H1 (cell line): ENCODE measurements at regions not wholly inside any gene's neighbourhood (a gene's known extent, or its start where the extent isn't known, plus 50 kb on each side); places are given as distances from the start of the nearest gene placed in this dataset.
"Not testable (repeated sequence)": the region's sequence is repeated elsewhere in the genome, so short reads cannot be mapped to it uniquely, and the experiment has no call there.

Experiments
- CTCF ChIA-PET: fragments of 300-600 bp; sonication (Branson Sonifier 250); formaldehyde crosslinking; loops from one replicate; lab custom pipeline; 2021; ENCODE audit not compliant: partially characterized antibody; lab: Charles Lee
- POLR2A ChIA-PET: fragments of 300-600 bp; sonication (Branson Sonifier 250); formaldehyde crosslinking; loops from one replicate; lab custom pipeline; 2021; ENCODE audit warnings: inconsistent platforms; ENCODE audit not compliant: partially characterized antibody; lab: Charles Lee
- DNase-seq, 2 experiments: peaks; one replicate each; pipeline versions ENCODE4 v3.0.0 to v3.0.0-alpha.2; 2010 to 2022; ENCODE audit warnings: low spot score in 2 of 2, low read depth in 1 of 2, mixed read lengths in 1 of 2
- FAIRE-seq: peaks from 2 replicates; lab custom pipeline; 2011; peaks lifted over from hg19 to GRCh38; lab: Jason Lieb, UNC
- H2AFZ ChIP-seq: 2 replicates; pipeline ENCODE4 v1.8.1; 2012; ENCODE audit warnings: low read length, inconsistent platforms
- H2AK5ac ChIP-seq: 2 replicates; pipeline ENCODE4 v1.6.1; 2013; ENCODE audit warnings: low read depth, low read length
- H2BK120ac ChIP-seq: replicated peaks from 2 replicates; pipeline ENCODE3; 2013; ENCODE audit warnings: low read depth, low read length, inconsistent platforms
- H2BK12ac ChIP-seq: 2 replicates; pipeline ENCODE4 v1.6.1; 2013; ENCODE audit warnings: low read depth, low read length
- H2BK15ac ChIP-seq: 2 replicates; pipeline ENCODE4 v1.6.1; 2013; ENCODE audit warnings: low read length
- H2BK20ac ChIP-seq: 2 replicates; pipeline ENCODE4 v1.6.1; 2013; ENCODE audit warnings: low read length
- H2BK5ac ChIP-seq: 2 replicates; pipeline ENCODE4 v1.6.1; 2013; ENCODE audit warnings: low read depth, low read length
- H3K14ac ChIP-seq: 2 replicates; pipeline ENCODE4 v1.6.1; 2013; ENCODE audit warnings: inconsistent platforms; ENCODE audit not compliant: insufficient read length
- H3K18ac ChIP-seq: 2 replicates; pipeline ENCODE4 v1.6.1; 2013; ENCODE audit warnings: low read length; ENCODE audit errors: extremely low read depth
- H3K23ac ChIP-seq: 2 replicates; pipeline ENCODE4 v1.6.1; 2013; ENCODE audit warnings: inconsistent platforms; ENCODE audit not compliant: insufficient read length
- H3K23me2 ChIP-seq: 2 replicates; pipeline ENCODE4 v1.6.1; 2013; ENCODE audit warnings: low read depth, low read length
- H3K27ac ChIP-seq: 2 replicates; pipeline ENCODE4 v1.6.1; 2011; ENCODE audit warnings: low read depth, low read length, inconsistent platforms
- H3K27me3 ChIP-seq, 4 experiments: replicated peaks in 1 of 4; 1 replicate in 1 of 4; 2 replicates in 3 of 4; pipeline versions ENCODE4 v1.6.1 to v1.8.1; 2011 to 2013; ENCODE audit warnings: low read length in 3 of 4, mild to moderate bottlenecking in 3 of 4, inconsistent platforms in 2 of 4, mixed read lengths in 2 of 4, moderate library complexity in 1 of 4; ENCODE audit not compliant: control insufficient read depth in 3 of 4, insufficient read depth in 3 of 4; ENCODE audit errors: extremely low read depth in 1 of 4
- H3K36me3 ChIP-seq, 4 experiments: 2 replicates each; pipeline versions ENCODE4 v1.6.1 to v1.8.1; 2011 to 2013; ENCODE audit warnings: mild to moderate bottlenecking in 4 of 4, low read length in 3 of 4, moderate library complexity in 2 of 4, control low read depth in 1 of 4, inconsistent platforms in 1 of 4; ENCODE audit not compliant: insufficient read depth in 4 of 4, control insufficient read depth in 2 of 4
- H3K4ac ChIP-seq: replicated peaks from 2 replicates; pipeline ENCODE3; 2013; ENCODE audit warnings: low read length, low read depth, mixed read lengths, inconsistent platforms; ENCODE audit not compliant: insufficient read length
- H3K4me1 ChIP-seq, 4 experiments: replicated peaks in 1 of 4; 1 replicate in 1 of 4; 2 replicates in 3 of 4; pipeline versions ENCODE4 v1.6.1 to v1.8.1; 2011 to 2013; ENCODE audit warnings: low read length in 3 of 4, inconsistent platforms in 2 of 4, mixed read lengths in 1 of 4; ENCODE audit not compliant: insufficient read depth in 4 of 4, control insufficient read depth in 3 of 4
- H3K4me2 ChIP-seq, 2 experiments: 2 replicates each; pipeline versions ENCODE4 v1.6.1 to v1.8.1; 2011 to 2013; ENCODE audit warnings: low read depth in 2 of 2, low read length in 2 of 2, control low read depth in 1 of 2, inconsistent platforms in 1 of 2, mild to moderate bottlenecking in 1 of 2; ENCODE audit not compliant: insufficient read depth in 1 of 2
- H3K4me3 ChIP-seq, 4 experiments: fragments of 200-600, 300-600 bp in 1 of 4; sonication (generic), shearing (Covaris generic), sonication (Bioruptor Twin) in 1 of 4; 2 replicates each; pipeline versions ENCODE4 v1.5.1 to v1.8.1; 2011 to 2016; ENCODE audit warnings: low read length in 4 of 4, low read depth in 3 of 4, control low read depth in 2 of 4, inconsistent platforms in 2 of 4, mild to moderate bottlenecking in 2 of 4, mixed read lengths in 1 of 4, moderate library complexity in 1 of 4; ENCODE audit not compliant: insufficient read depth in 2 of 4; ENCODE audit errors: extremely low read depth in 1 of 4
- H3K56ac ChIP-seq: replicated peaks from 2 replicates; pipeline ENCODE3; 2013; ENCODE audit warnings: low read depth, mild to moderate bottlenecking, mixed read lengths, low read length, inconsistent platforms; ENCODE audit not compliant: insufficient read length
- H3K79me1 ChIP-seq: 2 replicates; pipeline ENCODE4 v1.6.1; 2013; ENCODE audit warnings: low read depth, low read length, control low read depth
- H3K79me2 ChIP-seq, 2 experiments: 2 replicates each; pipeline versions ENCODE4 v1.6.1 to v1.8.1; 2012 to 2013; ENCODE audit warnings: low read length in 2 of 2, mild to moderate bottlenecking in 2 of 2, inconsistent platforms in 1 of 2; ENCODE audit not compliant: insufficient read depth in 2 of 2, control insufficient read depth in 1 of 2
- H3K9ac ChIP-seq, 4 experiments: replicated peaks in 1 of 4; 1 replicate in 1 of 4; 2 replicates in 3 of 4; pipeline versions ENCODE4 v1.6.1 to v1.8.1; 2011 to 2013; ENCODE audit warnings: low read depth in 3 of 4, low read length in 3 of 4, control low read depth in 2 of 4, mild to moderate bottlenecking in 2 of 4, moderate library complexity in 2 of 4, inconsistent platforms in 1 of 4; ENCODE audit errors: extremely low read depth in 1 of 4
- H3K9me3 ChIP-seq, 2 experiments: 2 replicates each; pipeline versions ENCODE4 v1.6.1 to v1.8.1; 2012 to 2013; ENCODE audit warnings: mild to moderate bottlenecking in 2 of 2, moderate library complexity in 2 of 2, control low read depth in 1 of 2, inconsistent platforms in 1 of 2, low read depth in 1 of 2, low read length in 1 of 2, mixed read lengths in 1 of 2; ENCODE audit not compliant: insufficient read depth in 2 of 2
- H4K20me1 ChIP-seq, 2 experiments: replicated peaks in 1 of 2; 2 replicates each; pipeline versions ENCODE3 to v1.8.1; 2011 to 2013; ENCODE audit warnings: inconsistent platforms in 2 of 2, low read length in 2 of 2, mild to moderate bottlenecking in 1 of 2; ENCODE audit not compliant: insufficient read depth in 2 of 2, control insufficient read depth in 1 of 2
- H4K5ac ChIP-seq: 2 replicates; pipeline ENCODE4 v1.6.1; 2013; ENCODE audit warnings: low read length, low read depth, mixed read lengths, inconsistent platforms; ENCODE audit not compliant: insufficient read length
- H4K8ac ChIP-seq: 2 replicates; pipeline ENCODE4 v1.8.0; 2013; ENCODE audit warnings: mild to moderate bottlenecking, moderate library complexity, low read length, inconsistent platforms; ENCODE audit not compliant: insufficient read depth; ENCODE audit errors: extremely low read depth
- H4K91ac ChIP-seq: replicated peaks from 2 replicates; pipeline ENCODE3; 2013; ENCODE audit warnings: low read length, mixed read lengths, inconsistent platforms; ENCODE audit not compliant: insufficient read length
- WGBS, 2 experiments: shearing (Covaris generic) in 1 of 2; methylation state at CpG; one replicate each; pipeline versions ENCODE4 v1.1.6 to v1.1.7; 2013 to 2015; ENCODE audit warnings: low lambda C conversion rate in 2 of 2, mixed read lengths in 2 of 2, inconsistent platforms in 1 of 2, low coverage in 1 of 2, missing lambda C conversion rate in 1 of 2; ENCODE audit not compliant: insufficient replicate concordance in 2 of 2, insufficient coverage in 1 of 2, insufficient read length in 1 of 2; ENCODE audit errors: extremely low coverage in 1 of 2, missing lambda C conversion rate in 1 of 2; 5-methylcytosine and 5-hydroxymethylcytosine counted together

DNA sequence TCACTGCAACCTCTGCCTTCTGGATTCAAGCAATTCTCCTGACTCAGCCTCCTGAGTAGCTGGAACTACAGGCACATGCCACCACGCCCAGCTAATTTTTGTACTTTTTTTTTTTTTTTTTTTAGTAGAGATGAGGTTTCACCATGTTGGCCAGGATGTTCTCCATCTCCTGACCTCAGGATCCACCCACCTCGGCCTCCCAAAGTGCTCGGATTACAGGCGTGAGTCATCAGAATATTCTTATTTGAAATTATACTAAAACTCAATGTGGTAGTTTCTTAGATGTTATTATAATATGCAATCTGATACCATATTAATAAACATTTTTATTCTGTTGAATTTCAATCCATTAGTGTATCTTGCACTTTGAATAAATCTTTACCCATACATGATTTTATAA lies 322.2 kb downstream of the FLRT2 start:
- H3K23ac ChIP-seq, DNase-seq, H3K27ac ChIP-seq, H3K4me3 ChIP-seq, H2AFZ ChIP-seq, H3K4ac ChIP-seq, H2BK120ac ChIP-seq, H2BK5ac ChIP-seq, H3K27me3 ChIP-seq, H2BK20ac ChIP-seq, H4K5ac ChIP-seq, H3K4me1 ChIP-seq, H3K79me2 ChIP-seq, H2BK15ac ChIP-seq, H4K91ac ChIP-seq, H3K36me3 ChIP-seq, CTCF ChIA-PET, H3K14ac ChIP-seq, H4K20me1 ChIP-seq, H3K4me2 ChIP-seq, H3K23me2 ChIP-seq, H3K9me3 ChIP-seq, H3K56ac ChIP-seq, FAIRE-seq, H2BK12ac ChIP-seq, H3K9ac ChIP-seq, H3K18ac ChIP-seq, H2AK5ac ChIP-seq, POLR2A ChIA-PET, H3K79me1 ChIP-seq, H4K8ac ChIP-seq: not testable (repeated sequence)
- WGBS, 2 experiments, result 100% methylated on average over 3 of the region's 4 CpGs; no CpG with 5 or more reads in 1 of the 2 experiments

DNA sequence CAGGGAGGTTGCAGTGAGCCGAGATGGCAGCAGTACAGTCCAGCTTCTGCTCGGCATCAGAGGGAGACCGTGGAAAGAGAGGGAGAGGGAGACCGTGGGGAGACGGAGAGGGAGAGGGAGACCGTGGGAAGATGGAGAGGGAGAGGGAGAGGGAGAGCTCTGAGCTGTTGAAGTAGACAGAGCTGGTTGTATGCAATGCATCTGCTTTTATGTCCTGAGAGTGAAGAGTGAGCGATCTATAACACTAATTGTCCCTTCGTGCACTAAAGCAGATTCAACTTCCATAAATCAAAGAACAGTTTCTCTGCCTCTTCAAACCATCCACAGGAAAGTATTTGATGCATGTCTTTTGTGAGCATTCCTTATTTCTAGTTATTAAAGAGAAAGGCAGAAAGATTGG lies 300.6 kb downstream of the FLRT2 start:
- H3K36me3 ChIP-seq, H3K56ac ChIP-seq, H3K9me3 ChIP-seq, H3K4me1 ChIP-seq, H3K79me1 ChIP-seq, CTCF ChIA-PET, H2BK5ac ChIP-seq, H3K23ac ChIP-seq, H2BK20ac ChIP-seq, H3K14ac ChIP-seq, H2AFZ ChIP-seq, H3K4me3 ChIP-seq, H2BK15ac ChIP-seq, POLR2A ChIA-PET, H3K4me2 ChIP-seq, H4K5ac ChIP-seq, FAIRE-seq, H3K9ac ChIP-seq, H3K27ac ChIP-seq, H3K23me2 ChIP-seq, H3K27me3 ChIP-seq, H4K20me1 ChIP-seq, H2BK120ac ChIP-seq, H2BK12ac ChIP-seq, DNase-seq, H3K4ac ChIP-seq, H3K79me2 ChIP-seq, H3K18ac ChIP-seq, H4K91ac ChIP-seq, H4K8ac ChIP-seq, H2AK5ac ChIP-seq: not testable (repeated sequence)
- WGBS, 2 experiments, result 90% methylated on average over 5 of the region's 8 CpGs; no CpG with 5 or more reads in 1 of the 2 experiments
